ENCODE measurements at regions not wholly inside any gene's neighbourhood (a gene's known extent, or its start where the extent isn't known, plus 50 kb on each side); places are given as distances from the start of the nearest gene placed in this dataset.
A peak's percentile ranks its signal among the peaks of the same experiment; 100 is the strongest.

DNA sequence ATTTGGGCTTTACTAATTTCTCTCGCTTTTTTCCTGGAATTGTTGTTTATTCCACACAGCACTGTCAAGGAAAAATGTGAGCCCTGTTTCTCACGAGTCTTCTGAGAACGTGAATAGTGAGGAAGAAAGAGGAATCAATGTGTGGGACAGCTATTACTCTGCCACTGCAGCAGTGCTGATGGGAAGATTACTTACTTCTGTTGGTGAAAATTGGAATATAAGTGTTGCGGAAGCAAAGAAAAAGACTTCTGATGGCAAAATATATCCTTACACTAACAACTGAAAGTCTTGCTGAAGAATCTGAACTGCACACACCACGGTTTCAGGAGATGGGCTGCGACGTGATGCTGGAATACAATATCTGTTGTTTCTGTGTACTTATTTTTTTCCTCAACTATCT, 884.2 kb downstream of the AACS start:
- no peaks in the 10 kb centered on the region for H3K36me3 ChIP-seq
- no peak for DNase-seq (ENCODE audit: extremely low spot score)
- H3K27me3 ChIP-seq, result no peaks in the 10 kb centered on the region
- H3K9me3 ChIP-seq, result no peaks in the 10 kb centered on the region
- 82% methylated on average over 7 of the region's 7 CpGs for WGBS
- H3K4me1 ChIP-seq, result no peaks in the 10 kb centered on the region
- no peak overlapping the region for H3K4me3 ChIP-seq
- intact Hi-C loops (cut with DNase I), result no loop called here
- no peak overlapping the region for H3K27ac ChIP-seq (replicated peaks in 1 of 4)
- TF ChIP-seq, protein P1, sequence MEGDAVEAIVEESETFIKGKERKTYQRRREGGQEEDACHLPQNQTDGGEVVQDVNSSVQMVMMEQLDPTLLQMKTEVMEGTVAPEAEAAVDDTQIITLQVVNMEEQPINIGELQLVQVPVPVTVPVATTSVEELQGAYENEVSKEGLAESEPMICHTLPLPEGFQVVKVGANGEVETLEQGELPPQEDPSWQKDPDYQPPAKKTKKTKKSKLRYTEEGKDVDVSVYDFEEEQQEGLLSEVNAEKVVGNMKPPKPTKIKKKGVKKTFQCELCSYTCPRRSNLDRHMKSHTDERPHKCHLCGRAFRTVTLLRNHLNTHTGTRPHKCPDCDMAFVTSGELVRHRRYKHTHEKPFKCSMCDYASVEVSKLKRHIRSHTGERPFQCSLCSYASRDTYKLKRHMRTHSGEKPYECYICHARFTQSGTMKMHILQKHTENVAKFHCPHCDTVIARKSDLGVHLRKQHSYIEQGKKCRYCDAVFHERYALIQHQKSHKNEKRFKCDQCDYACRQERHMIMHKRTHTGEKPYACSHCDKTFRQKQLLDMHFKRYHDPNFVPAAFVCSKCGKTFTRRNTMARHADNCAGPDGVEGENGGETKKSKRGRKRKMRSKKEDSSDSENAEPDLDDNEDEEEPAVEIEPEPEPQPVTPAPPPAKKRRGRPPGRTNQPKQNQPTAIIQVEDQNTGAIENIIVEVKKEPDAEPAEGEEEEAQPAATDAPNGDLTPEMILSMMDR (IDR thresholded peaks at IDR 0.05), result no peak
- no peak for TF ChIP-seq EP300 (IDR thresholded peaks at IDR 0.05)
- TF ChIP-seq POLR2A (IDR thresholded peaks at IDR 0.05; ENCODE audit: low read depth), result no peak
- TF ChIP-seq POLR2AphosphoS5 (IDR thresholded peaks at IDR 0.05), result no peak

DNA sequence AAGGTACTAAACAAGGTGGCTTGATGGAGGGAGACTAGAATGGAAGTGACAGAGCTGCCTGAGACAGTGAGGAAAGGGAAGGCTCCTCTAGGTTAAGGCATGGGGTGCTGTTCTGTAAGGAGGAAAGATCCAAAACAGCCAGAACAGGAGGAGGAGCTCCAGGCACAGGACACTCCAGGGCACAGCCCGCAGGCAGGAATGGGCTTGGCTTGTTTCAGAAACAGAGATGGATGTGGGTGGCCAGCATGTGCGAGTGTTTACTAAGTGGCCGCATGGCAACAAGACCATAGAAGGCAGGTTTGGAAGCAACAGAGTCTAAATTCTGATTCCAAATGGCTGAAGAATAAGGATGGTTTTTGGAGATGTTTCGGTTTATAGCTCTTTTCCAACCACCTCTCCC, 889.1 kb downstream of the AACS start:
- TF ChIP-seq, protein P1 (IDR thresholded peaks at IDR 0.05), result no peak
- TF ChIP-seq EP300 (IDR thresholded peaks at IDR 0.05), result no peak
- TF ChIP-seq POLR2A (IDR thresholded peaks at IDR 0.05; ENCODE audit: low read depth), result no peak
- no peak for TF ChIP-seq POLR2AphosphoS5 (IDR thresholded peaks at IDR 0.05)
- no peaks in the 10 kb centered on the region for H3K36me3 ChIP-seq
- no peak overlapping the region for H3K4me3 ChIP-seq
- H3K27ac ChIP-seq (replicated peaks in 1 of 4), result no peak overlapping the region
- no peaks in the 10 kb centered on the region for H3K9me3 ChIP-seq
- intact Hi-C loops (cut with DNase I), result no loop called here
- no peak for DNase-seq (ENCODE audit: extremely low spot score)
- no peaks in the 10 kb centered on the region for H3K4me1 ChIP-seq
- H3K27me3 ChIP-seq, result no peaks in the 10 kb centered on the region
- 76% methylated on average over 4 of the region's 4 CpGs for WGBS

DNA sequence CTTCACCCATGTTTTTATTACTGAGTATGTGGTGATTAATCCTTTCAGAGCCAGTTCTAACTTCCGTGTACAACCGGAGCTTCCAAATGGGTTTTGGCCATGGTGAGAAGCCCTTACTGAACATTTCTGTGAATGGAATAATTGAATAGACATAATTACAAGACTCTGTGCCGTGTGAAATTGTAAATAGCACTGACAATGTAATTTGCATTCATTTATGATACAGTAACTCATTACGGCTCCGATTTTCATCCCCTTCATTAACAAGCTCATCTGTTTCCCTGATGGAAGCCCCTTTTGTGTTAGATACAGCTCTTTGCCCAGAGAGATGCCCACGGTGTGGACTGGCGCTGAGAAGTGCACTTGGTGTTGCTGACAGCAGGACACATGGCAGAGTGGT, 891.0 kb downstream of the AACS start:
- H3K27ac ChIP-seq (replicated peaks in 1 of 4), result no peak overlapping the region
- intact Hi-C loops (cut with DNase I), result no loop called here
- H3K4me3 ChIP-seq, result no peak overlapping the region
- WGBS, result 80% methylated on average over 7 of the region's 7 CpGs
- H3K36me3 ChIP-seq, result no peaks in the 10 kb centered on the region
- H3K27me3 ChIP-seq, result no peaks in the 10 kb centered on the region
- DNase-seq (ENCODE audit: extremely low spot score), result no peak
- no peaks in the 10 kb centered on the region for H3K4me1 ChIP-seq
- no peaks in the 10 kb centered on the region for H3K9me3 ChIP-seq
- TF ChIP-seq POLR2A (IDR thresholded peaks at IDR 0.05; ENCODE audit: low read depth), result no peak
- no peak for TF ChIP-seq POLR2AphosphoS5 (IDR thresholded peaks at IDR 0.05)
- TF ChIP-seq EP300 (IDR thresholded peaks at IDR 0.05), result no peak
- TF ChIP-seq, protein P1 (IDR thresholded peaks at IDR 0.05), result no peak

DNA sequence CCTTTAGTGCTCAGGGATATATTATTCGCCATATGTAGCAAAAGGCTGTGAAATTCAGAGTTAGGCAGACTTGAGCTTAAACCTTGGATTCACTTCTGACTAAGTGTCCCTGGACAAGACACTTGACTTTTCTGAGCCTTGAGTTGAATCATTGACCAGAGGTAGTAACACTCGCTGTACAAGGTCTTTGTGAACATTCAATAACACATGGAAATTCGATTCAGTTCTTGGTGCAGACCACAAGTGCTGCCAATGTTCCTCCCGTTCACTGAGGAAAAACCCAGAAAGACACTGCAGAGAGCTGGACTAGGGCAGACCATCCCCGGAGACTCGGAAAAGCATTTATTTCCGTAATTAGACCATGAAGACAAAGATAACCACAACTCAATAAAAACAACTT, 901.4 kb downstream of the AACS start:
- Histone ChIP-seq H3K4me3 (no peak overlapping the region), H3K27ac (replicated peaks in 1 of 4) (no peak overlapping the region), H3K4me1 (no peaks in the 10 kb centered on the region), H3K36me3 (no peaks in the 10 kb centered on the region), H3K27me3 (no peaks in the 10 kb centered on the region), H3K9me3 (no peaks in the 10 kb centered on the region)
- peak; percentile 78 for DNase-seq (ENCODE audit: extremely low spot score)
- intact Hi-C loops (cut with DNase I), result no loop called here
- WGBS, result 88% methylated on average over 7 of the region's 7 CpGs
- TF ChIP-seq POLR2AphosphoS5 (IDR thresholded peaks at IDR 0.05) (no peak), EP300 (IDR thresholded peaks at IDR 0.05) (no peak), POLR2A (IDR thresholded peaks at IDR 0.05; ENCODE audit: low read depth) (no peak)
- TF ChIP-seq, protein P1 (IDR thresholded peaks at IDR 0.05), result no peak

DNA sequence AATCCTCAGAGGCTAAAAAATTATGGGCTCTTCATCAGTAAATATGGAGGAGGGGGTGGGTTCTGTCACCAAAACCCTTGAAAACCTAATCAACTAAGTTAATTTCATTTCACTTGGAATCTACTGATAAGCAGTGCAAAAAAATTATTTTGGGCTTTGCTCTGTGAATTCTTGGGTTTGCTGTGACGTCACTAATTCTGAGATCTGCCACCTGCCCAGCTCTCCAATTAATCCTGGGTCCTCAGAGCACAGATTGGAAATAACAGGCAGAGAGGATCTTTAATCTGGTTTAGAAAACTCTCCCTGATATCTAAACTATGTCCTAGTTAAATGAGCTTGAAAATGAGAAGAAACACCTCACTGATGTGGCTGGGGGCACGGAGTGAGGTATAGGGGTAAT, 903.2 kb downstream of the AACS start:
- Histone ChIP-seq H3K27me3 (no peaks in the 10 kb centered on the region), H3K4me1 (no peaks in the 10 kb centered on the region), H3K27ac (replicated peaks in 1 of 4) (no peak overlapping the region), H3K4me3 (no peak overlapping the region), H3K9me3 (no peaks in the 10 kb centered on the region), H3K36me3 (no peaks in the 10 kb centered on the region)
- TF ChIP-seq EP300 (IDR thresholded peaks at IDR 0.05) (no peak), POLR2AphosphoS5 (IDR thresholded peaks at IDR 0.05) (no peak)
- TF ChIP-seq, protein P1 (IDR thresholded peaks at IDR 0.05), result no peak
- 56% methylated on average over 2 of the region's 2 CpGs for WGBS
- DNase-seq (ENCODE audit: extremely low spot score), result no peak
- intact Hi-C loops (cut with DNase I), result no loop called here
